Suprapubic skin (tissue), 4 donors: ENCODE measurements at regions not wholly inside any gene's neighbourhood (a gene's known extent, or its start where the extent isn't known, plus 50 kb on each side); places are given as distances from the start of the nearest gene placed in this dataset.

Source experiments
- CTCF ChIP-seq, 2 donors: fragments of 200-600 bp in 1 of 2; fragments of 450-650 bp in 1 of 2; sonication (generic) in 1 of 2; IDR thresholded peaks; one replicate each; pipeline ENCODE4 v1.5.1; 2016 to 2019; ENCODE audit warnings: antibody characterized with exemption in 2 of 2, mild to moderate bottlenecking in 1 of 2, moderate library complexity in 1 of 2
- POLR2A ChIP-seq, 2 donors: fragments of 450-650 bp; IDR thresholded peaks; one replicate each; pipeline ENCODE4 v1.6.1; 2017; ENCODE audit warnings: antibody characterized with exemption in 2 of 2, mild to moderate bottlenecking in 2 of 2, moderate library complexity in 2 of 2
- POLR2AphosphoS5 ChIP-seq, 3 donors: sonication (generic); formaldehyde crosslinking; IDR thresholded peaks; one replicate each; pipeline ENCODE4 v1.6.1; 2017; ENCODE audit warnings: antibody characterized with exemption in 3 of 3

DNA sequence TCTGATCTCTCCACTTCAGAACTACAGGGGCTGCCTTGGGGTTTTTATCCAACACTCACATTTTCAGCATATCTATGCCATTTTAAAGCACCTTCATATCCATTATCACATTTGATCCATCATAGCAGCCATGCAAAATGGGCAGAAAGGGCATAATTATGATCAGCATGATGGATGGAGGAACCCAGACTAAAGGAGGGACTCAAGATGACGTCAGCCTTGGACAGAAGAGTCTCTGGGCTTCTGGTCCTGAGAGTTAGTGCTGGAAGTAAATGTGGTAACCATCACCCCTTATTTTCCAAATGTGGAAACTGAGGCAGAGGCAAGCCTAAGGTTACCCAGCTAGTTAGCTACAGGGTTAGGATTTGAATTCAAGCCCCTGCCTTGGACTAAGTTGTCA is 273.1 kb downstream of the DRD1 start:
- TF ChIP-seq POLR2AphosphoS5 (IDR thresholded peaks at IDR 0.05): no peak
- no peak for TF ChIP-seq CTCF (IDR thresholded peaks at IDR 0.05)
- TF ChIP-seq POLR2A (IDR thresholded peaks at IDR 0.05): no peak
